ENCODE measurements at regions not wholly inside any gene's neighbourhood (a gene's known extent, or its start where the extent isn't known, plus 50 kb on each side); places are given as distances from the start of the nearest gene placed in this dataset.
"Not testable (repeated sequence)": the region's sequence is repeated elsewhere in the genome, so short reads cannot be mapped to it uniquely, and the experiment has no call there.

DNA sequence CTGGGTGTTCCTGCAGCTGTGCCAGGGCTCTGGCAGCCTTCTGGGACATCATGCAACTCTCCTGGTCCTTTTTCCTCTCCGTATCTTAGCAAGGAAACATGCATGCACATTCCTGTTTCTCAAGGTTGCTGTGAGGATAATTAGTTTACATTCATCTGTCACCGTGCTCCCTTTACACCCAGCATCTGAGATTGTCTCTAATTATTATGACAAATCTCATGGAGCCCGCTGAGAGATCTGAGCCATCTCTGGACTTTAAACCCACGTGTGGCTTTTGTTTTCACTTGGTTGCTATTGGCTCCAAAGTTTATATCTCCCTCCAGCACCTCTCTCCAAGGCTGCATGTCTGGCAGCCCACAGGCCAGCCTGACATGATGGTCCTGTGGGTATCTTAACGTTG lies 167.6 kb downstream of the UNC5CL start:
- WGBS, 2 donors: 38 to 45% methylated on average over 5 of the region's 5 CpGs
- H3K4me3 ChIP-seq: no peak overlapping the region
- no peak for TF ChIP-seq POLR2A (IDR thresholded peaks at IDR 0.05)
- TF ChIP-seq CTCF (IDR thresholded peaks at IDR 0.05): no peak
- no peaks in the 10 kb centered on the region for H3K27me3 ChIP-seq
- intact Hi-C loops (cut with DNase I; ENCODE audit: low total_unique reads): no loop called here
- H3K27ac ChIP-seq: no peak overlapping the region
- no peaks in the 10 kb centered on the region for H3K36me3 ChIP-seq (ENCODE audit: low read depth, missing control alignments)
- no peak for DNase-seq
- H3K9me3 ChIP-seq: no peaks in the 10 kb centered on the region
- no peaks in the 10 kb centered on the region for H3K4me1 ChIP-seq

DNA sequence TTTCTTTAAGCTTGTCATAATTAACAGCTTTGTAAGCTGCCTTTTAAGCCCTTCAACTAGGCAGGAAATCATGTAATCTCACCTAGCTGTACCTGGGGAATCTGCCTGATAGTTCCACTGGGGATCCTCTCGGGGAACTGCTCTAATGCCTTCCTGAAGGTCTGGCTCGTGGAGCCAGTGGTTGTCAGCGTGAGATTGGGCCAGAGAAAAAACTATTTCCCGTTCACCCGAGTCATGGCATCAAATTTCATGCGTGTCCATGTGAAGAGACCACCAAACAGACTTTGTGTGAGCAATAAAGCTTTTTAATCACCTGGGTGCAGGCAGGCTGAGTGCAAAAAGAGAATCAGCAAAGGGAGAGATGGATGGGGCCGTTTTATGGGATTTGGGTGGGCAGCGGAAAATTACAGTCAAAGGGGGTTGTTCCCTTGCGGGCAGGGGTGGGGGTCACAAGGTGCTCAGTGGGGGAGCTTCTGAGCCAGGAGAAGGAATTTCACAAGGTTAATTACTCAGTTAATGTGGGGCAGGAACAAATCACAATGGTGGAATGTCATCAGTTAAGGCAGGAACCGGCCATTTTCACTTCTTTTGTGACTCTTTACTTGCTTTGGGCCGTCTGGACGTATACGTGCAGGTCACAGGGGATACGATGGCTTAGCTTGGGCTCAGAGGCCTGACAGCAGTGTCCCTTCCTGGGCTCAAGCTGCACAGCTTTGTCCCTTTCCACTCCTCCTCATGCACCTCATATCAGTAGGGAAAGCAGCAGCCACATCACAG lies 170.7 kb downstream of the UNC5CL start:
- 75 to 79% methylated on average over 14 of the region's 14 CpGs for WGBS, 2 donors

GRCh38 chr6:40867527-40867926 lies 171.5 kb downstream of the UNC5CL start:
- H3K27ac ChIP-seq; DNase-seq; H3K9me3 ChIP-seq; H3K4me1 ChIP-seq; H3K4me3 ChIP-seq; H3K27me3 ChIP-seq; H3K36me3 ChIP-seq (ENCODE audit: low read depth, missing control alignments); intact Hi-C loops (cut with DNase I; ENCODE audit: low total_unique reads): not testable (repeated sequence)
- WGBS, 2 donors: 88 to 92% methylated on average over 9 of the region's 9 CpGs

More for the DNA sequence above, 170.7 kb downstream of the UNC5CL start:
- H3K36me3 ChIP-seq (ENCODE audit: low read depth, missing control alignments); intact Hi-C loops (cut with DNase I; ENCODE audit: low total_unique reads); H3K27ac ChIP-seq; H3K4me3 ChIP-seq; DNase-seq; H3K9me3 ChIP-seq; H3K27me3 ChIP-seq; H3K4me1 ChIP-seq: not testable (repeated sequence)

- H3K27me3 ChIP-seq; H3K4me3 ChIP-seq; H3K36me3 ChIP-seq (ENCODE audit: low read depth, missing control alignments); H3K9me3 ChIP-seq; intact Hi-C loops (cut with DNase I; ENCODE audit: low total_unique reads); H3K4me1 ChIP-seq; DNase-seq; H3K27ac ChIP-seq: not testable (repeated sequence)
- 90 to 93% methylated on average over 2 of the region's 2 CpGs for WGBS, 2 donors
Observed at GRCh38 chr6:40865259-40865658, 173.8 kb downstream of the UNC5CL start.

DNA sequence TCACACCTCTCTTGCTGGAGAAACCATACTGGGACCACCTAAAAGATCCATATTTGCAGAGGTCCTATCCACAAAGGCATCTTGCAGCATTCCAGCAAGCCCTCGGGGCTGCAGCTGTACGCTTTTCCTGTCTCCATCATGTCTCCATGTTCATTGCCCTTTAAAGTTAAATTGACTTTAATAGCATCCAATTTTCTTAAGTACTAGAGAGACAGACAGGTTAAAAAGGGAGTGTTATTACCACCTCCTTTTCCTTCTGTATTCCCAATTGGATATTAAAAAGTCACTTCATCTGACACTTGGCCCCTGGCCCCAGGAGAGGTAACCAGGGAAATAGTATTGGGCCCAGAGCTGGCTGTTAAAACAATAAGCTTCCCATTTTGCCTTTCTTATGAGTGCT lies 178.6 kb downstream of the UNC5CL start:
- no peaks in the 10 kb centered on the region for H3K9me3 ChIP-seq
- H3K4me1 ChIP-seq: no peaks in the 10 kb centered on the region
- H3K36me3 ChIP-seq (ENCODE audit: low read depth, missing control alignments): no peaks in the 10 kb centered on the region
- WGBS, 2 donors: 44 to 76% methylated on average over 2 of the region's 2 CpGs
- H3K4me3 ChIP-seq: no peak overlapping the region
- no peak for TF ChIP-seq CTCF (IDR thresholded peaks at IDR 0.05)
- TF ChIP-seq POLR2A (IDR thresholded peaks at IDR 0.05): no peak
- no peak overlapping the region for H3K27ac ChIP-seq
- no peak for DNase-seq
- H3K27me3 ChIP-seq: no peaks in the 10 kb centered on the region
- intact Hi-C loops (cut with DNase I; ENCODE audit: low total_unique reads): no loop called here

DNA sequence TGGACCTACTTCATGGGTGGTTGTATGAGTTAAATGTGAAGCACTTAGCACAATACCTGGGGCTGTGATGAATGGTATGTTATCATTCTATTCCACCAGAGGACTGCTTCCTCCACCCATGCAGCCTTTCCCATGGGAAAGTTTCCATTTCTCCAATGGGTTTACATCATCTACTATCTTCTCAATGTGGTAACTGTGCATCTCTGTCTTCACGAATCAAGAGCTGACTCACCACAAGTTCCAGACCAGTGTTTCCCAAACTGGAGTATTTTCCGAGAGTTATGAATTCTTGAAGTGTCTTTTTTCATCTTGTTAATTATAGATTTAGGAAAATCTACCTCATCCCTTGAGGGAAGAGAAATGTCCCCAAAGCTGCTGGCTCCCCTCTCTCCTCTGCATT lies 182.8 kb downstream of the UNC5CL start:
- WGBS, 2 donors: 84 to 88% methylated on average over 2 of the region's 2 CpGs
- no peaks in the 10 kb centered on the region for H3K36me3 ChIP-seq (ENCODE audit: low read depth, missing control alignments)
- no peaks in the 10 kb centered on the region for H3K9me3 ChIP-seq
- TF ChIP-seq POLR2A (IDR thresholded peaks at IDR 0.05) (no peak), CTCF (IDR thresholded peaks at IDR 0.05) (no peak)
- no peak for DNase-seq
- intact Hi-C loops (cut with DNase I; ENCODE audit: low total_unique reads): no loop called here
- no peaks in the 10 kb centered on the region for H3K4me1 ChIP-seq
- no peak overlapping the region for H3K27ac ChIP-seq
- H3K4me3 ChIP-seq: no peak overlapping the region
- no peaks in the 10 kb centered on the region for H3K27me3 ChIP-seq

All from testis (tissue), 2 donors.